ENCODE measurements at regions not wholly inside any gene's neighbourhood (a gene's known extent, or its start where the extent isn't known, plus 50 kb on each side); places are given as distances from the start of the nearest gene placed in this dataset.

GRCh38 chr6:147983581-147984366, 358.9 kb upstream of the SASH1 start:
- TF ChIP-seq, protein P1, sequence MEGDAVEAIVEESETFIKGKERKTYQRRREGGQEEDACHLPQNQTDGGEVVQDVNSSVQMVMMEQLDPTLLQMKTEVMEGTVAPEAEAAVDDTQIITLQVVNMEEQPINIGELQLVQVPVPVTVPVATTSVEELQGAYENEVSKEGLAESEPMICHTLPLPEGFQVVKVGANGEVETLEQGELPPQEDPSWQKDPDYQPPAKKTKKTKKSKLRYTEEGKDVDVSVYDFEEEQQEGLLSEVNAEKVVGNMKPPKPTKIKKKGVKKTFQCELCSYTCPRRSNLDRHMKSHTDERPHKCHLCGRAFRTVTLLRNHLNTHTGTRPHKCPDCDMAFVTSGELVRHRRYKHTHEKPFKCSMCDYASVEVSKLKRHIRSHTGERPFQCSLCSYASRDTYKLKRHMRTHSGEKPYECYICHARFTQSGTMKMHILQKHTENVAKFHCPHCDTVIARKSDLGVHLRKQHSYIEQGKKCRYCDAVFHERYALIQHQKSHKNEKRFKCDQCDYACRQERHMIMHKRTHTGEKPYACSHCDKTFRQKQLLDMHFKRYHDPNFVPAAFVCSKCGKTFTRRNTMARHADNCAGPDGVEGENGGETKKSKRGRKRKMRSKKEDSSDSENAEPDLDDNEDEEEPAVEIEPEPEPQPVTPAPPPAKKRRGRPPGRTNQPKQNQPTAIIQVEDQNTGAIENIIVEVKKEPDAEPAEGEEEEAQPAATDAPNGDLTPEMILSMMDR (IDR thresholded peaks at IDR 0.05): no peak
- TF ChIP-seq POLR2AphosphoS5 (IDR thresholded peaks at IDR 0.05): no peak

Data from breast epithelium (tissue), 3 donors.